Erythroblast (primary cell): ENCODE measurements at regions not wholly inside any gene's neighbourhood (a gene's known extent, or its start where the extent isn't known, plus 50 kb on each side); places are given as distances from the start of the nearest gene placed in this dataset.
"Not testable (repeated sequence)": the region's sequence is repeated elsewhere in the genome, so short reads cannot be mapped to it uniquely, and the experiment has no call there.

ENCODE experiments used
- GATA1 ChIP-seq: IDR thresholded peaks from 2 replicates; pipeline ENCODE4 v1.6.1; 2011; ENCODE audit warnings: low read depth, mild to moderate bottlenecking, control low read depth, low read length, moderate library complexity
- POLR2A ChIP-seq: IDR thresholded peaks from 2 replicates; pipeline ENCODE4 v1.6.1; 2011; ENCODE audit warnings: mild to moderate bottlenecking, low read length

DNA sequence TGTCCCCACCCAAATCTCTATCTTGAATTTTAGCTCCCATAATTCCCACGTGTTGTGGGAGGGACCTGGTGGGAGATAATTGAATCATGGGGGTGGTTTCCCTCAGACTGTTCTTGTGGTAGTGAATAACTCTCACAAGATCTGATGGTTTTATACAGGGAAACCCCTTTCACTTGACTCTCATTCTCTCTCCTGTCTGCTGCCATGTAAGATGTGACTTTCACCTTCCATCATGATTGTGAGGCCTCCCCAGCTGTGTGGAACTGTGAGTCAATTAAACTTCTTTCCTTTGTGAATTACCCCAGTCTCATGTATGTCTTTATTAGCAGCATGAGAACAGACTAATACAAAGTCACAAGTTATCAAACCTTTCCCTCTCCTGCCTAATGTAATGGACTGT, 106.3 kb upstream of the CDK6 start:
- TF ChIP-seq POLR2A, GATA1: not testable (repeated sequence)
